ENCODE measurements at regions not wholly inside any gene's neighbourhood (a gene's known extent, or its start where the extent isn't known, plus 50 kb on each side); places are given as distances from the start of the nearest gene placed in this dataset.

DNA sequence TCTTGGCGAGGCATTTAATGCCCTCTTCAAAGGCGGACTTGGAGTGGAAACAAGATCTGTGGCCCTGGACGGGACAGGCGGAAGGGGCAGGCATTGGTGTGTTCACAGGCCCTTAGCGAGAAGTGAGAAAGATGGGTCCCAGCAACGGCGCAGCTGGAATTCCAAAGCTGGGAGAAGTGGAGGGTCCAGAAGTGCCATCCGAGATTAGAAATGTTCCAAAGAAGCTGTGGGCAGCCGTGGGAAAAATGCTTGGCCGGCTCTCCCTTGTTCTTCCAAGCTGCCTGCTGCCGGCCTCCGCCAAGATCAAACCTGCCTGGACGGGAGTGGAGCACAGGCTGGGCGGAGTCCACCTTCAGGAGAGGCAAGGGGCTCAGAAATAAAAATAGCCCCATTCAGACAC lies 69.4 kb upstream of the ACTRT2 start:
- Histone ChIP-seq H3K4me2 (ENCODE audit: low read length) (no peak overlapping the region), H3K27me3 (ENCODE audit: control insufficient read depth, low read length) (no peaks in the 10 kb centered on the region), H3K79me2 (ENCODE audit: control insufficient read depth, low read length) (no peaks in the 10 kb centered on the region), H4K20me1 (ENCODE audit: control insufficient read depth, insufficient read depth, low read depth, low read length) (no peaks in the 10 kb centered on the region), H3K36me3 (ENCODE audit: control insufficient read depth, low read length) (peaks cover 22% of the 10 kb centered on the region), H3K9me3 (ENCODE audit: control insufficient read depth, insufficient read depth, low read length) (peaks cover 44% of the 10 kb centered on the region), H3K9me2 (replicated peaks; ENCODE audit: control insufficient read depth, low read length) (no peaks in the 10 kb centered on the region), H3K4me3 (ENCODE audit: low read length) (no peak overlapping the region), H3F3A (ENCODE audit: control insufficient read depth, insufficient read depth) (peaks cover 19% of the 10 kb centered on the region), H3K27ac (ENCODE audit: low read depth, low read length) (no peak overlapping the region), H3K4me1 (ENCODE audit: control insufficient read depth, low read length) (peaks cover 52% of the 10 kb centered on the region)
- TF ChIP-seq CTCF (IDR thresholded peaks at IDR 0.05; ENCODE audit: low read depth, low read length, poor library complexity, severe bottlenecking) (no peak), EZH2phosphoT487 (IDR thresholded peaks at IDR 0.05; ENCODE audit: borderline replicate concordance, low read length) (no peak)

DNA sequence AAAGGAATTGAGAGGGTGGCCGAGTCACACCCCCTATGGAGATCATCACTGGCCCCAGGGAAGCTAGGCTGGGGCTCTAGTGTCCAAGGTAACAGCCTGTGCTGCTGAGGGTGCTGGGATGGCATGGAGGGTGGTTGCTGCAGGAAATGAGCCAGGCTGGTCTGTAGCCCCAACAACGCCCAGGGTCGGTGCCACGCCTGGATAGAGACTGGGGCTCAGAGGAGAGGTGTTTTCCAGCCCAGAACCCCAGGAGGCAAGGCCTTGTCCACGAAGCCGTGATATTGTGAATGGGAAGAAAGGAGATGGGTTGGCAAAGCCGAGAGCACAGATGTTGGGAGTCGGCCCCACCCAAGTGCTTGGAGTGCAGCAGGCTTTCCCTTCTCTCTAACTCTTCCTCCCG lies 68.9 kb upstream of the ACTRT2 start:
- H3K4me3 ChIP-seq (ENCODE audit: low read length), result no peak overlapping the region
- H3K9me2 ChIP-seq (replicated peaks; ENCODE audit: control insufficient read depth, low read length), result no peaks in the 10 kb centered on the region
- H3K4me2 ChIP-seq (ENCODE audit: low read length), result no peak overlapping the region
- TF ChIP-seq CTCF (IDR thresholded peaks at IDR 0.05; ENCODE audit: low read depth, low read length, poor library complexity, severe bottlenecking), result no peak
- no peak for TF ChIP-seq EZH2phosphoT487 (IDR thresholded peaks at IDR 0.05; ENCODE audit: borderline replicate concordance, low read length)
- peaks cover 22% of the 10 kb centered on the region for H3K36me3 ChIP-seq (ENCODE audit: control insufficient read depth, low read length)
- H3F3A ChIP-seq (ENCODE audit: control insufficient read depth, insufficient read depth), result peaks cover 19% of the 10 kb centered on the region
- no peaks in the 10 kb centered on the region for H4K20me1 ChIP-seq (ENCODE audit: control insufficient read depth, insufficient read depth, low read depth, low read length)
- no peaks in the 10 kb centered on the region for H3K79me2 ChIP-seq (ENCODE audit: control insufficient read depth, low read length)
- peaks cover 46% of the 10 kb centered on the region for H3K9me3 ChIP-seq (ENCODE audit: control insufficient read depth, insufficient read depth, low read length)
- H3K27me3 ChIP-seq (ENCODE audit: control insufficient read depth, low read length), result no peaks in the 10 kb centered on the region
- no peak overlapping the region for H3K27ac ChIP-seq (ENCODE audit: low read depth, low read length)
- peaks cover 54% of the 10 kb centered on the region for H3K4me1 ChIP-seq (ENCODE audit: control insufficient read depth, low read length)

DNA sequence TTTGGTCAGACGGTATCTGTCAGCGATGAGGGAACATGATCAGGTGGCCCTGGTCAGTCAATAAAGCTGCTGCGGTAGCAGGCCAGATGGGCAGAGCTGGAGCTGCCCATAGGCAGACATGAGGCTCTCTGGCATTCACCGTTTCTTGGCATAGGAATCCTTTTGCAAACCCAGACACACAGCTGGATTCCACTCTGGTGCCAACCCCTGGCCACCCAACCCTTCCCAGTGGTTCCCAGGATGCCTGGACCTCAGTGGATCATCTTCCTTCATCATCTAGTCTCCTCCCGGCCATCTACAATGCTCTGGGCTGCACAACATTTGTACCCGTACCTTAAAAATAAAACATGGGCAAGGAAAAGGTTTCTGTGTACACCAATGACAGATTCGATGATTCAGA lies 68.3 kb upstream of the ACTRT2 start:
- Histone ChIP-seq H3K36me3 (ENCODE audit: control insufficient read depth, low read length) (peaks cover 22% of the 10 kb centered on the region), H3K9me3 (ENCODE audit: control insufficient read depth, insufficient read depth, low read length) (peaks cover 50% of the 10 kb centered on the region)

More for the DNA sequence above, 68.3 kb upstream of the ACTRT2 start:
- TF ChIP-seq CTCF (IDR thresholded peaks at IDR 0.05; ENCODE audit: low read depth, low read length, poor library complexity, severe bottlenecking) (no peak), EZH2phosphoT487 (IDR thresholded peaks at IDR 0.05; ENCODE audit: borderline replicate concordance, low read length) (no peak)
- Histone ChIP-seq H4K20me1 (ENCODE audit: control insufficient read depth, insufficient read depth, low read depth, low read length) (no peaks in the 10 kb centered on the region), H3K4me1 (ENCODE audit: control insufficient read depth, low read length) (peaks cover 54% of the 10 kb centered on the region), H3F3A (ENCODE audit: control insufficient read depth, insufficient read depth) (peaks cover 19% of the 10 kb centered on the region), H3K27me3 (ENCODE audit: control insufficient read depth, low read length) (no peaks in the 10 kb centered on the region), H3K4me2 (ENCODE audit: low read length) (peak overlapping the region; percentile 44), H3K9me2 (replicated peaks; ENCODE audit: control insufficient read depth, low read length) (no peaks in the 10 kb centered on the region), H3K79me2 (ENCODE audit: control insufficient read depth, low read length) (no peaks in the 10 kb centered on the region), H3K27ac (ENCODE audit: low read depth, low read length) (peak overlapping the region; percentile 98), H3K4me3 (ENCODE audit: low read length) (peak overlapping the region; percentile 43)

Measured in DOHH2 (cell line).